Right lobe of liver (tissue), 6 donors: ENCODE measurements at regions not wholly inside any gene's neighbourhood (a gene's known extent, or its start where the extent isn't known, plus 50 kb on each side); places are given as distances from the start of the nearest gene placed in this dataset.

Experiments used
- ATAC-seq, 4 donors: fragments of 200-7000 bp; cut with Tn5 transposase; one replicate each; pipeline ENCODE4 v1.9.1; 2020; ENCODE audit warnings: mild to moderate bottlenecking in 4 of 4, moderate library complexity in 4 of 4
- DNase-seq, 3 donors: peaks; one replicate each; pipeline ENCODE4 v3.0.0-alpha.2; 2020
- H3K27ac ChIP-seq, 3 donors: fragments of 200-600 bp; one replicate each; pipeline ENCODE4 v1.8.0; 2022
- H3K27me3 ChIP-seq, 2 donors: fragments of 200-600 bp; one replicate each; pipeline ENCODE4 v1.8.0; 2022
- H3K36me3 ChIP-seq, 4 donors: fragments of 200-600 bp; sonication (generic) in 1 of 4; one replicate each; pipeline versions ENCODE4 v1.5.1 to v1.8.0; 2017 to 2022; ENCODE audit warnings: control low read depth in 1 of 4
- H3K4me1 ChIP-seq, 4 donors: fragments of 200-600 bp; sonication (generic) in 1 of 4; one replicate each; pipeline versions ENCODE4 v1.5.1 to v1.8.0; 2017 to 2022; ENCODE audit warnings: control low read depth in 1 of 4
- H3K4me3 ChIP-seq, 3 donors: fragments of 200-600 bp; one replicate each; pipeline ENCODE4 v1.8.0; 2022
- H3K9me3 ChIP-seq, 4 donors: fragments of 200-600 bp; sonication (generic) in 1 of 4; one replicate each; pipeline versions ENCODE4 v1.5.1 to v1.8.0; 2017 to 2022; ENCODE audit warnings: control low read depth in 1 of 4
- POLR2A ChIP-seq: fragments of 450-650 bp; IDR thresholded peaks from one replicate; pipeline ENCODE4 v1.6.1; 2017; ENCODE audit warnings: antibody characterized with exemption, mild to moderate bottlenecking
- WGBS: methylation state at CpG from one replicate; pipeline ENCODE4 v1.1.6; 2018; ENCODE audit warnings: low coverage, low lambda C conversion rate; ENCODE audit not compliant: insufficient coverage; ENCODE audit errors: missing lambda C conversion rate; 5-methylcytosine and 5-hydroxymethylcytosine counted together
- intact Hi-C, 2 donors: fragments of 100-400 bp; cut with DNase I; formaldehyde crosslinking; loops; one replicate each; pipeline versions ENCODE4 v1.11.2 to v1.14.1; 2022
- TF ChIP-seq, protein P1 (sequence below), 4 donors: fragments of 200-600 bp in 3 of 4; fragments of 450-650 bp in 1 of 4; IDR thresholded peaks; one replicate each; pipeline versions ENCODE4 v1.5.1 to v1.8.0; 2016 to 2022; ENCODE audit warnings: antibody characterized with exemption in 4 of 4, mild to moderate bottlenecking in 2 of 4
- donor health status: DM: no; HTN: yes; CAD: no.
- donor health status: DM: no; HTN: no; CAD: no.
- donor health status: DM: no; HTN: no; CAD: no.
- donor health status: DM: no; HTN: yes; CAD: no.
- donor health status: DM: no; HTN: yes; CAD: no.

DNA sequence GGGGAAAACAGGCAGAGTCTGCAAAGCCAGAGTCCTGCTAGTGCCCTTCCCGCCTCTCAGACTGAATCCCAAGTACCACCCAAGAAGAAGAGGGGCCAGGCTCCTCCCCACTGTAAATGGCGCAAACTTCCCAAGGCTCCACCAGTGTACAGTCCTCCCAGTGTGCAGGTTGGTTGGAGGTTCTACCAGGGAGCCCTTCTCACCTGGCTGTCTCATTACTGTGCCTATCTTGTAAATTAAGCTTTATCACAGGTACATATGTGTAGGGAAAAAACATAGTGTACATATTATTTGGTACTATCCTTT is 189.7 kb downstream of the FSCB start:
- H3K27ac ChIP-seq = no peak overlapping the region

DNA sequence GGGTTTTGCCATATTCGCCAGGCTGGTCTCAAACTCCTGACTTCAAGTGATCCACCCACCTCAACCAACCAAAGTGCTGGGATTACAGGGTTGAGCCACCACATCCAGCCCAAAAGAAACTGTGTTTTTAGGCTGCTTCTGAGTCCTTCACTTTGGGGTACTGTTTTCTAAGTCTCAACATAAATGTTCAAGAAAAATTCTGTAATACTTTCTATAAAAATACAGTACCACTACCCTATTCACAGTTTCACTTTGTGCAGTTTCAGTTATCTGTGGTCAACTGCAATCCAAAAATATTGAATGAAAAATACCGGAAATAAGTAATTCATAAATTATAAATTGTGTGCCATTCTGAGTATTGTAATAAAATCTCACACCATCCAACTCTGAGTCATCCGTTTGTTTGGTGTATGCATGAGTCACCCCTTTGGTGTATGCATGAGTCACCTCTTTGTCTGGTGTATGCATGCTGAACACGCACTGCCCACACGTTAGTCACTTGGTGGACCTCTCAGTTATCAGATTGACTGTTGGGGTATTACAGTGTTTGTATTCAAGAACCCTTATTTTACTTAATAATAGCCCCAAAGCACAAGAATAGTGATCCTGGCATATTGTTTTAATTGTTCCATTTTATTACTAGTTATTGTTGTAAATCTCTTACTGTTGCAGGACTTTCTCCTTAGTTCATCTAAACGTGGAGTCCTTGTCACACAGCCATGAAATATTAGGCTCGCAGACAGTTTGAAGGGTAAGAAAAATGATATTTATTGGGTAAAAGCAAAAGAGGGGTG is 190.2 kb downstream of the FSCB start:
- no peaks in the 10 kb centered on the region for H3K27me3 ChIP-seq
- 43% methylated on average over 7 of the region's 7 CpGs for WGBS
- intact Hi-C loops = no loop called here
- H3K36me3 ChIP-seq = no peaks in the 10 kb centered on the region
- H3K4me3 ChIP-seq = no peak overlapping the region
- ATAC-seq = peak in 1 of 4 donors; percentile 82
- no peaks in the 10 kb centered on the region for H3K4me1 ChIP-seq
- no peaks in the 10 kb centered on the region for H3K9me3 ChIP-seq
- TF ChIP-seq, protein P1, sequence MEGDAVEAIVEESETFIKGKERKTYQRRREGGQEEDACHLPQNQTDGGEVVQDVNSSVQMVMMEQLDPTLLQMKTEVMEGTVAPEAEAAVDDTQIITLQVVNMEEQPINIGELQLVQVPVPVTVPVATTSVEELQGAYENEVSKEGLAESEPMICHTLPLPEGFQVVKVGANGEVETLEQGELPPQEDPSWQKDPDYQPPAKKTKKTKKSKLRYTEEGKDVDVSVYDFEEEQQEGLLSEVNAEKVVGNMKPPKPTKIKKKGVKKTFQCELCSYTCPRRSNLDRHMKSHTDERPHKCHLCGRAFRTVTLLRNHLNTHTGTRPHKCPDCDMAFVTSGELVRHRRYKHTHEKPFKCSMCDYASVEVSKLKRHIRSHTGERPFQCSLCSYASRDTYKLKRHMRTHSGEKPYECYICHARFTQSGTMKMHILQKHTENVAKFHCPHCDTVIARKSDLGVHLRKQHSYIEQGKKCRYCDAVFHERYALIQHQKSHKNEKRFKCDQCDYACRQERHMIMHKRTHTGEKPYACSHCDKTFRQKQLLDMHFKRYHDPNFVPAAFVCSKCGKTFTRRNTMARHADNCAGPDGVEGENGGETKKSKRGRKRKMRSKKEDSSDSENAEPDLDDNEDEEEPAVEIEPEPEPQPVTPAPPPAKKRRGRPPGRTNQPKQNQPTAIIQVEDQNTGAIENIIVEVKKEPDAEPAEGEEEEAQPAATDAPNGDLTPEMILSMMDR (IDR thresholded peaks at IDR 0.05) = no peak
- TF ChIP-seq POLR2A = no peak
- H3K27ac ChIP-seq = no peak overlapping the region
- DNase-seq = no peak

More for the DNA sequence above, 189.7 kb downstream of the FSCB start:
- Histone ChIP-seq H3K4me1 (no peaks in the 10 kb centered on the region), H3K27me3 (no peaks in the 10 kb centered on the region), H3K4me3 (no peak overlapping the region), H3K9me3 (no peaks in the 10 kb centered on the region), H3K36me3 (no peaks in the 10 kb centered on the region)
- intact Hi-C loops = no loop called here
- DNase-seq (no peak), ATAC-seq (no peak)
- TF ChIP-seq, protein P1 (IDR thresholded peaks at IDR 0.05) = no peak
- TF ChIP-seq POLR2A = no peak
- WGBS = 60% methylated on average over 2 of the region's 2 CpGs

DNA sequence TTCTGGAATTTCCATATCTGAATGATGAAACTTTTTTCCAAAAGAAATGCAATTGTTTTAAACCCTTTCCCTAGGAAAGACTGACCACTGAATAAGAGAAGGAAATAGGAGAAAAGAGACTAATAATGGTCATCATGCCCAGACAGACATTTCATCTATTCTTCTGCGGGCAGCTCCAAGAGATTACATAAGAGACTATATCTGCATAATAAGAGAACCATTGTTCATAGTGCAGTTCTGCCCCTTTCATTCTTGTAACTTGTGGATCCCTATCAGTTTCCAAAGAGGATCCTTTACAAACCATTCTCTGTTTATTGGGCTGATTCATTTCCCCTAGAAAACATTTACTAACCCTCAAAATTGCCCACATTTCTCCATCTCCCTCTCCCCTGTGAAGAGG is 197.8 kb downstream of the FSCB start:
- 100% methylated on average over 1 of the region's 1 CpG for WGBS
- intact Hi-C loops = no loop called here

DNA sequence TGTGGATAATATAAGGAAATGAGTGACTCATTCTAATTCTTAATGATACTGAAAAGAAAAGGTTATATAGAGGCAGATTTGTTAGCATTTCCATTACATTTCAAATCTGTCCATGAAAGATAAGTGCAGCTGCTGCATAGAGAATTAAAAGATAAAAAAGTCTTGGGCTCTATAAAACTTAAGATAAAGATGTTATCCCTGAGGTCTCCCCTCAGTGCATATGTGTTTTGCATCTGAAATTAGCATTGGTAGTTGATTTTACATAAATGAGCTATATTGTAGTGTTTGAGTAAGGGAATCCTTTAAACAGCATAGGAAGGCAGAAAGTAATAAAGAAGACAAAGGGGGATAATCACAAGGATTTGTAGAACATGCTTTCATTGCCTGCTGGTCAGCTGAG is 206.2 kb downstream of the FSCB start:
- H3K27ac ChIP-seq = no peak overlapping the region
- no peak for DNase-seq
- intact Hi-C loops = no loop called here
- TF ChIP-seq POLR2A = no peak
- TF ChIP-seq, protein P1 (IDR thresholded peaks at IDR 0.05) = no peak
- H3K4me3 ChIP-seq = no peak overlapping the region
- H3K4me1 ChIP-seq = no peaks in the 10 kb centered on the region
- ATAC-seq = no peak
- H3K9me3 ChIP-seq = no peaks in the 10 kb centered on the region
- no peaks in the 10 kb centered on the region for H3K36me3 ChIP-seq
- no peaks in the 10 kb centered on the region for H3K27me3 ChIP-seq

More for the DNA sequence above, 197.8 kb downstream of the FSCB start:
- Histone ChIP-seq H3K36me3 (no peaks in the 10 kb centered on the region), H3K27ac (no peak overlapping the region), H3K9me3 (no peaks in the 10 kb centered on the region), H3K4me1 (no peaks in the 10 kb centered on the region), H3K27me3 (no peaks in the 10 kb centered on the region), H3K4me3 (no peak overlapping the region)
- ATAC-seq (no peak), DNase-seq (no peak)
- no peak for TF ChIP-seq POLR2A

DNA sequence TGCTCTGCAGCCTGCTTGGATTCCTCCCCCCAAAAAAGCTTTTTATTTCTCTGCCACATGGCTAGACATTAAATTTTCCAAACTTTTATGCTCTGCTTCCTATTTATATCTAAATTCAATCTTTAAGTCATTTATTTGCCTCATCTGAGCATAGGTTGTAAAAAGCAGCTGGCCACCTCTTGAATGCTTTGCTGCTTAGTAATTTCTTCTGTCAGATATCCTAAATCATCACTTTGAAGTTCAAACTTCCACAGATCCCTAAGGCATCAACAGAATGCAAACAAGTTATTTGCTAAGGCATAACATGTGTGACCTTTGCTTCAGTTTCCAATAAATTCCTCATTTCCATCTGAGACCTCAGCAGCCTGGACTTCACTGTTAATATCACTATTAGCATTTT is 209.6 kb downstream of the FSCB start:
- no peaks in the 10 kb centered on the region for H3K27me3 ChIP-seq
- no peaks in the 10 kb centered on the region for H3K4me1 ChIP-seq
- no peak for TF ChIP-seq POLR2A
- TF ChIP-seq, protein P1 (IDR thresholded peaks at IDR 0.05) = no peak
- H3K4me3 ChIP-seq = no peak overlapping the region
- no peaks in the 10 kb centered on the region for H3K36me3 ChIP-seq
- DNase-seq = no peak
- H3K27ac ChIP-seq = no peak overlapping the region
- H3K9me3 ChIP-seq = no peaks in the 10 kb centered on the region
- no peak for ATAC-seq
- intact Hi-C loops = no loop called here
